ENCODE measurements at regions not wholly inside any gene's neighbourhood (a gene's known extent, or its start where the extent isn't known, plus 50 kb on each side); places are given as distances from the start of the nearest gene placed in this dataset.

- Histone ChIP-seq H3K4me1 (no peaks in the 10 kb centered on the region), H3K4me3 (no peak overlapping the region), H3K27ac (no peak overlapping the region), H3K27me3 (no peaks in the 10 kb centered on the region), H3K9me3 (no peaks in the 10 kb centered on the region), H3K36me3 (ENCODE audit: low read depth, missing control alignments) (no peaks in the 10 kb centered on the region)
- TF ChIP-seq POLR2A (IDR thresholded peaks at IDR 0.05): no peak
- TF ChIP-seq CTCF (IDR thresholded peaks at IDR 0.05): no peak
- WGBS, 2 donors: 70 to 72% methylated on average over 6 of the region's 6 CpGs
- DNase-seq: no peak
- intact Hi-C loops (cut with DNase I; ENCODE audit: low total_unique reads): no loop called here
These were observed 1019.5 kb upstream of the CITED2 start for GRCh38 chr6:140393665-140394540.

- no peaks in the 10 kb centered on the region for H3K36me3 ChIP-seq (ENCODE audit: low read depth, missing control alignments)
- no peak for DNase-seq
- no peak overlapping the region for H3K4me3 ChIP-seq
- no peak overlapping the region for H3K27ac ChIP-seq
- no peaks in the 10 kb centered on the region for H3K4me1 ChIP-seq
- H3K27me3 ChIP-seq: no peaks in the 10 kb centered on the region
- H3K9me3 ChIP-seq: no peaks in the 10 kb centered on the region
- WGBS, 2 donors: 96 to 100% methylated on average over 1 of the region's 1 CpG
- no peak for TF ChIP-seq POLR2A (IDR thresholded peaks at IDR 0.05)
- no peak for TF ChIP-seq CTCF (IDR thresholded peaks at IDR 0.05)
- intact Hi-C loops (cut with DNase I; ENCODE audit: low total_unique reads): no loop called here
These were observed 1014.4 kb upstream of the CITED2 start for GRCh38 chr6:140388815-140389214.

GRCh38 chr6:140388192-140388802 is 1013.8 kb upstream of the CITED2 start:
- Histone ChIP-seq H3K9me3 (no peaks in the 10 kb centered on the region), H3K27me3 (no peaks in the 10 kb centered on the region), H3K4me1 (no peaks in the 10 kb centered on the region), H3K4me3 (no peak overlapping the region), H3K27ac (no peak overlapping the region), H3K36me3 (ENCODE audit: low read depth, missing control alignments) (no peaks in the 10 kb centered on the region)
- no peak for DNase-seq
- intact Hi-C loops (cut with DNase I; ENCODE audit: low total_unique reads): no loop called here
- 89 to 92% methylated on average over 2 of the region's 2 CpGs for WGBS, 2 donors
- TF ChIP-seq CTCF (IDR thresholded peaks at IDR 0.05) (no peak), POLR2A (IDR thresholded peaks at IDR 0.05) (no peak)

GRCh38 chr6:140385679-140386078 is 1011.2 kb upstream of the CITED2 start:
- H3K36me3 ChIP-seq (ENCODE audit: low read depth, missing control alignments): no peaks in the 10 kb centered on the region
- no peak for DNase-seq
- TF ChIP-seq POLR2A (IDR thresholded peaks at IDR 0.05) (no peak), CTCF (IDR thresholded peaks at IDR 0.05) (no peak)
- WGBS, 2 donors: 85 to 93% methylated on average over 3 of the region's 3 CpGs
- no peaks in the 10 kb centered on the region for H3K9me3 ChIP-seq
- no peaks in the 10 kb centered on the region for H3K4me1 ChIP-seq
- no peak overlapping the region for H3K4me3 ChIP-seq
- intact Hi-C loops (cut with DNase I; ENCODE audit: low total_unique reads): no loop called here
- no peak overlapping the region for H3K27ac ChIP-seq
- no peaks in the 10 kb centered on the region for H3K27me3 ChIP-seq
